GM12892 (cell line): ENCODE measurements at regions not wholly inside any gene's neighbourhood (a gene's known extent, or its start where the extent isn't known, plus 50 kb on each side); places are given as distances from the start of the nearest gene placed in this dataset.

ENCODE experiments used
- POLR2A ChIP-seq: IDR thresholded peaks from 2 replicates; pipeline ENCODE4 v1.6.1; 2011; ENCODE audit warnings: low read depth, low read length, control low read depth
- TAF1 ChIP-seq: IDR thresholded peaks from 2 replicates; pipeline ENCODE4 v1.6.1; 2011; ENCODE audit warnings: low read depth, mild to moderate bottlenecking, control low read depth, low read length, borderline replicate concordance

- no peak for TF ChIP-seq POLR2A
- TF ChIP-seq TAF1 = no peak
Observed at GRCh38 chr3:125645616-125646015, 50.3 kb upstream of the OSBPL11 start.
